SH-SY5Y (cell line): ENCODE measurements at regions not wholly inside any gene's neighbourhood (a gene's known extent, or its start where the extent isn't known, plus 50 kb on each side); places are given as distances from the start of the nearest gene placed in this dataset.

Experiments
- GATA2 ChIP-seq: IDR thresholded peaks from 2 replicates; pipeline ENCODE4 v1.6.1; 2011; ENCODE audit warnings: mild to moderate bottlenecking, low read depth, low read length
- GATA3 ChIP-seq: IDR thresholded peaks from 2 replicates; pipeline ENCODE4 v1.6.1; 2011; ENCODE audit warnings: low read depth, mild to moderate bottlenecking, low read length, moderate library complexity

- TF ChIP-seq GATA3 (no peak), GATA2 (no peak)
Measured at GRCh38 chr11:19567996-19568395, 144.6 kb upstream of the NAV2 start.

DNA sequence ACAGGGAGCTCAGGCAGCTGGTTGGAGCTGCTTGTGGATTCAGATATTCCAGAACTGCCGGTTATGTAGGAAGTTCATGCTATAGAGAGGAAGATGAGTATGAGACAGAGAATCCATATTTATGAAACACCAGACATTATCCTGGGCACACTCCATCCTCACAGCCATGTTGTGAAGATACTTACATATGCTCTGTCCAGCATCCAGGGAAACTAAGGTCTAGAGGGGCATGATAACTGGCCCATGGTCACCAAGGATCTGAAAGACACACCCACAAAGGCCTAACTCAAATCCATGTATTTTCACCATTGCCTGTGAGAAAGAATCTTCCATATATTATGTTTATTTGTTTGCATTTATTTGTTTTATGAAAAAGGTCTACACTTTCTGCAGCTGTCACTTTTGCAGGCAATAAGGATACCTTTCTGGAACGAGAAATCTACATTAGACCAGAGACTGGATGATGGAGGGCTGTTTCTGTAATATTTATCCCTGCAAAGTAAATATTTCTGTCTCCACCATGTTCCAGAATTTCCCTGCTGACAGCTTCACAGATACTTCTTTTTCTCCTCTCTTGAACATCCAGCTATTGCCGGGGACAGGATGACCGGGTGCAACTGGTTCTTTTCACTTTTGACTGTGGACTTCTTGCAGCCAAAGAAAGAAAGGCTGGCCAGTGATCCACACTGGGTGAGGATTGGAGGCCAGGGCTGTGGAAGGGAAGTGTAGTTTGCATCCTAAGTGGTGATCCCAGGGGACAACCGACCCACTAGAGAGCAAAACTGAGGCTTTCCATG, 145.9 kb upstream of the NAV2 start:
- TF ChIP-seq GATA2, result no peak
- no peak for TF ChIP-seq GATA3

DNA sequence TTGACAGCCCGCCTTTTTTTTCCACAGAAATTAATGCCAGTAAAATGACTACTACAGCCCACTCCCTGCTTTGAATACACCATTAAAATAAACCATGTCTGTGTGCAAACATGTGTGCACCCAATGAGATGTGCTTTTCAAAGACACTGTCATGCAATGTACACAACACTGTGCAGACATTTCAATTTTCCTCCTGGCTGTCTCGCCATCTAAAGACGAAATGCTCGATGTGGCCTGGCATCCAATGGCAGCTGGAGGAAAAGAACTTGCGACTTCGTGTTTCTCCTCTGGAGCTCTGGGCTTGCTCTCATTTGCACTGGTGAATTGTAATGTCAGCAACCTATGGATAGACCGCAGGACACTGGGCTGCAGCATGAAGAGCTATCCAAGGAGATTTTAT, 147.0 kb upstream of the NAV2 start:
- TF ChIP-seq GATA2 (no peak), GATA3 (no peak)

DNA sequence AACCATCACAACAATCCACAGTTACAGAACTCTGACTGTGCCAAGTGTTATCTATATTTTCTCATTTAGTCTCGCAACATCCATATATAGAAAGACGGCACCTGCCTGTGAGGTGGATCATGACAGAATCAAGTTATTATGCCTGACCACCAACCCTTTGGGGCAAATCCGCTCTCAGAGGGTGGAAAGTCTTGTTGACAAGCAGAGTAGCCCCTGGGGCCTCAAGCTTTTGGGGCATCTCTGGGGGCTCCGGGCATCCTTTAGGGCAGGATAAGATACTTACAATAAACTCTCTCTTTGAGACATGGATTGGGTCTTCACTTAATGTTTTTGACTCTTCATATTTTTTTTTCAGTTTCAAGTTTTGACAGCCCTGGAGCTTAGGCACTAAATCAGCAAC, 150.5 kb upstream of the NAV2 start:
- no peak for TF ChIP-seq GATA2
- TF ChIP-seq GATA3, result no peak

GRCh38 chr11:19561011-19561410, 151.6 kb upstream of the NAV2 start:
- TF ChIP-seq GATA2 (no peak), GATA3 (no peak)

- TF ChIP-seq GATA2 (peak; percentile 26; the same call in 1 of the 2 replicates), GATA3 (peak; percentile 35; the same call in 1 of the 2 replicates)
Measured at GRCh38 chr11:19560156-19560555, 152.5 kb upstream of the NAV2 start.

GRCh38 chr11:19559746-19560145, 152.9 kb upstream of the NAV2 start:
- TF ChIP-seq GATA2 (peak; percentile 48; the same call in 1 of the 2 replicates), GATA3 (no peak)

DNA sequence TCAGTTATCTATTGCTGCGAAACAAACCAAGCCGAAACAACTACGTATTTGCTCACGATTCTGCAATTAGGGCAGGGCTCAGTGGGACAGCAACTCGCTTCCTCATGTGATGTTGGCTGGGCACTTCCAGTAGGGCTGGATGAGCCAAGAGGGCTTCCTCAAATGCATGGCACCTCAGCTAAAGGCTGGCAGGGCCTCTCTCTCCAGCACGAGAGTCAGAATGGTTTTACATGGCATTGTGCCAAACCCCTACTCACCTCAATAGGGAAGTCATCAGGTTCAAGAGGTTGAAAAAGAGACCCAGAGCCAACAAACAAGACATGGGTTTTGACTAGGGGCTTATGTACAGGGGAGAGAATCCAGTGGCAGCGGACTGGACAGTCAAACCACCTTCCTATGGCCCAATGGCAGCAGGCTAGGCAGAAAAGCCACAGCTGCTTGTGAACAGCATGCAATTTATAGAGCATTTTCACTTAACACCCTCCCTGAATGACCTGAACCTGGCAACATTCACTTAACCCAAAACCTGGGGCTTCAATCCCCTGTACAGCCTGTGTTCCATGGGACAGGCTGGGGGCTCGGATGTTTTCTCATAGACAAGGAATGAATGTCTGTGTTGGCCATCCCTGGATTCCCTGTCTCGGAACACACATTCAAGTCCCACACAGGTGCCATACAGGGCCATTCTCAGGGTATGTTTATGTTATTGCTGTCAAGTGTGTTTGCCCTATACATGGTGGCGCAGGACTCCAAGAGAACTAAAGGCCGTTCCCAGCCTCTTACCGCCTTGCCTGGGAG, 154.2 kb upstream of the NAV2 start:
- TF ChIP-seq GATA2 (no peak), GATA3 (no peak)

- TF ChIP-seq GATA2 (no peak), GATA3 (no peak)
Measured at GRCh38 chr11:19557720-19558140, 154.9 kb upstream of the NAV2 start.

GRCh38 chr11:19557185-19557584, 155.5 kb upstream of the NAV2 start:
- peak; percentile 28; the same call in 1 of the 2 replicates for TF ChIP-seq GATA2
- no peak for TF ChIP-seq GATA3

DNA sequence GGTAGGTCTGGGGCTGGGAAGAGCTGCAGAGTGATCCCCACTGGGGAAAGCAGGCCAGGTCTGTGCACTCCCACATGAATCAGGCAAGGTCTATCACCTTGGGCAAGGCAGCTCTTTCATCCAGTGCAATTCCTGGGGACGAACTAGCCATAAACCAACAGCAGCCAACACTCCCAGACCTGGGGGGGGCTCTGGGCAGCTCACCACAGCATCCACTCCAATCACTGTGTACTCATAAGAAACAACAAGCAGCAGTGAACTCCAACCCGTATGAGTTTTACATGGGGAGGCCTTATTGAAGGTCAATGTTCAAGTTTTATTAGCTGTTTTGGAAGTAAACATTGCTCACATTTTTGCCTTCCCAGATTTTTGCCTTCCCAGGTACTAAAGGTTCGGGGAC, 157.4 kb upstream of the NAV2 start:
- TF ChIP-seq GATA3 (no peak), GATA2 (no peak)

GRCh38 chr11:19553683-19554333, 158.8 kb upstream of the NAV2 start:
- TF ChIP-seq GATA2, result no peak
- no peak for TF ChIP-seq GATA3

DNA sequence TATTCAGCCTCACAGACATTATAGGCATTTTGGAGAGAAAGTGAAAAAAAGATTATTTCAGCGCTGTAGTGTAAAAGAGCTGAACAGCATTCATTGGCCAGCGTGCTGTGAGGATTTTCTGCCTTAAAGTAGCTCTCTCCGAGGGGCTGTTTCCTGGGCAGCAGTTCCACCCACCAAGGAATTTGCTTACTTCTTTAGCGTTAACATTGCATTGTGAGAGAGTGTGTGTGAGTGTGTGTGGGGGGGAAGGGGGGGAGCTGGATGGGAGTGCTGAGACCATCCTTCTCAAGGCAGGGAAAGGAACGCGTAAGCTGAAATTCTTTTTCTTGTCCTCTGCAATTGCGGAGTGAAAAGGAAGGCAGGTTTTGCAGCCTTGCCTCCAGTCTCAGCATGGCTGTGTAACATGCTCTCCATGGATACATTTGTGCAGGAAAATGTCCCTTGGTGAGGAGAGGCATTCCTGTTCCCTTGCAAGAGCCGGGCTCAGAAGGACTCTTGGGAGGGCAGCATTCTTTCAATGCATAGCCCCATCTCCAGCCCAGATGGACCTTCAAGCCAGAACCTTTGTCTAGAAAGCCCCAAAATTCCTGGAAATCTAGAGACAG, 159.9 kb upstream of the NAV2 start:
- TF ChIP-seq GATA3 (no peak), GATA2 (no peak)

- no peak for TF ChIP-seq GATA2
- TF ChIP-seq GATA3, result no peak
Measured at GRCh38 chr11:19552161-19552560, 160.5 kb upstream of the NAV2 start.
